AML-193 (cell line): ENCODE measurements at regions not wholly inside any gene's neighbourhood (a gene's known extent, or its start where the extent isn't known, plus 50 kb on each side); places are given as distances from the start of the nearest gene placed in this dataset.
A peak's percentile ranks its signal among the peaks of the same experiment; 100 is the strongest.

Source experiments
- DNase-seq, 2 experiments: peaks; one replicate each; lab custom pipeline; 2025; lab: John Stamatoyannopoulos, UW

DNA sequence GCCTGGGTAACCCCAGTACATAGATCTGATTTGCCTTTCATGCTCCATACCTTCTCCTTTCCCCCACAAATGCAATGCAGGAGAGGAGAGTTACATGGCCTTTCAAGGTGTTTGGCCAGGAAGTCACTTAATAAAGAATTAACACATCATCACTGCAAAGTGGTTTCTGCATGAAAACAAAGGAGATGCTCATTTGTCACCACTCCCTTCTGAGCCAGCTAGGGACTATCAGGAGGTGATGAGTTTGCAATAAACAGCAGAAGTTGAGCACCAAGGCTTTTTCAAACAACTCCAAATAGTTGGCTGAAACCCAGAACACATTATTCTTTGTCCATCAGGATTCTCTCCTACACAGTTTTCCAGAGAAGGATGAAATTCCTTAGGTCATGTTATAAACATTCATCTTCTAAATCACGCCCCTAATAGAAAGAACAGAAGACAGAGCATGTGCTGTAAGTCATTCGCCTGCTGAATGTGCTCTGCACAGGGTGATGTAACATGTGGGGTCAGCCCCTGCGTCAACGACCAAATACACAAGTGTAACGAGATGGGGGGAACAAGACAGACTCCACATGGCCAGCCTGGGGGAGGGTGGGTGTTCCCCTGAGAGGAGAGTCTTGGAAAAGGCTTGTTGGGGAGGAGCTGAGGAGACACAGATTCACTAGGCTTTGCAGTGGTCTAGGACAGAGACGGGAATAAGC, 87.3 kb upstream of the RMDN2 start:
- no peak for DNase-seq

DNA sequence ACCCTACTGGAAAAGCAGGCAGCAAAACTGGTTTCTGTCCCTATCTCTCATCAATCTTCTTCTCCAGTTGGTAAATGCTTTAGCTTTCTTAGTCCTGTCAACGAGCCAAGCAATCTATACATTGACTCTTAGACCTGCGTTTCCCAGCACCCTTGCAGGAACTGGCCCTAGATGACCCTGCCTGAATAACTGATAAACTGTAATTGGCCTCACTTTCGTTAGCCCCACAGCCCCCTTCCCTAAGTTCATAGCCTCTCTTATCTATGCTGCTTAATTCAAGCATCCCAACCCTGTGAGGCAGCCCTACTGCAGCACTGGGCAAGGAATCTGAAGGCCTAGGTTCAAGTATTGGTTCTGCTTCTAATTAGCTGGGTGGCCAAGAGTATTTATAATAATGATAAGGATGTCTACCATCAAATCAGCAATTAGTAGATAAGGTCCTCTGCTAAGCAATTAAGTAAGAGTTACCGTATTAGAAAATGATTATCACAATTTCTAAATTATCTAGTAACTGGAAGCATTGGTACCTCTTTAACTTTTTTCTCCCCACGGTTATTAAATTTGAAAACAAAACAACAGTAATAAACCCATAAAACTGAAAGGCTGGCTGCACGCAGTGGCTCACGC, 86.4 kb upstream of the RMDN2 start:
- no peak for DNase-seq

DNA sequence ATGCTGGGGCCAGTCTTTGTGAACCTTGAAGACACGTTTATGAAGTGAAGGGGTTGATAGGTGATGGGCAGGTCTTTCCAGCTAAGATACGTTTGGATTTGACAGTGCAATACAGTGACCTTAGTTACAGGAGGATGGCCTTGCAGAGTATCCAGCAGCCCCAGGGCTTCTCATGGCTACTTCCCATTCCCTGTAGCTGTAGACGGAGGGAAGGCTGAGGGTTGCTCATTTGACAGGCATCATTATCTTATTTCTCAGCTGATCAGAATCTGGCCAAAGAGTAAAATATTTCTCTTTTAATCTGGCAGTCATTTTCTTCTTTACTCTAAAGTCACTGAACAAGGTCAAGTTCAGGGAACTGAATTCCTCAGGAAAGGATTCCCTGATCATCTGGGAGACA, 85.1 kb upstream of the RMDN2 start:
- DNase-seq, result no peak

DNA sequence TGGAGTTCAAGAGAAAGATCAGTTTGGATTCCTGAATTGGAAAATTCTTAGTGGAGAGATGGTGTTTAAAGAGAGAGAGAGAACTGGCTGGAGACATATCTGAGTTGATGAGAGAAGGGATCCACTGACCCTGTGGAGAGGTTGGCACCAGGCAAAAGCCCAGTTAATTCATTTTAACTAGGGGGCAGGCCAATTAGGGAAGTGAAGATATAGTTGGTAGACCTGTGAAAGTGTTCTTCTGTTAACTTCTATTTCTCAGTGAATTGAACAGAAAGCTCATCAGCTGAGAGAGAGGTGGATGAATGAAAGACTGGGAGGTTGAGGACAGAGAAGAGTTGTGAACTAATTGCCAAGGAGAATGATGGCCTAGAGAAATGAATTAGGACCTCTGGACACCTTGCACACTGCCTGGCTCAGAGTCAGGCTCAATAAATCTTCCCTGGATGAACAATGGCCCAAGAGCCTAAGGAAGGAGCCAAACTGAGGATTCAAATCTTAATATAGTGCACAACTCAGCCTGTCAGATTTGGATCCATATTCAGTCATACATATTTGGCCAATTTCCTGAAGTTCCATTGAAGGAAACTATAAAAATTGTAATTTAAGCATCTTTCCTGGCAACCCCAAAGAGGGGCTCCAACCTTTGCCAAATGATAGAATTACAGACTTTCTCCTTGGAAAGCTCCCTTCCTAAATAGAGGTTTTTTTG, 82.2 kb upstream of the RMDN2 start:
- DNase-seq, result no peak

DNA sequence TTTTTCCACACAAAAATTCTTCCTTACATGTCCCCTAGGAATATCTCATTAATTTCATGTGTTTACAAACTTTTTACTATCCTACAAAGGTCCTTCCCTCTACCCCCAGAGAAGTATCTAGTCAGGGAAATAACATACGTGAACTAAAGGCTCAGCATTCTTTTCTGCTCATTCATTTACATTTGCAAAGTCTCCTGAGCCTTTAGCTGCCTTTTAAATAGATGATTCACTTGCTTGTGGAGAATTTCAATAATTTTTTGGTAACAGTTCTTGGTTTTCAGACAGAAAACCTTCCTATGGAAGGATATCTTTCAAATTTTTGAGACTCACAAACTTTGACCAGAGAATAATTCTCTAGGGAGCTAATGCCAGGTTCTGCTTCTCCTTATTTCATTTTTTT, 81.5 kb upstream of the RMDN2 start:
- DNase-seq, result no peak

DNA sequence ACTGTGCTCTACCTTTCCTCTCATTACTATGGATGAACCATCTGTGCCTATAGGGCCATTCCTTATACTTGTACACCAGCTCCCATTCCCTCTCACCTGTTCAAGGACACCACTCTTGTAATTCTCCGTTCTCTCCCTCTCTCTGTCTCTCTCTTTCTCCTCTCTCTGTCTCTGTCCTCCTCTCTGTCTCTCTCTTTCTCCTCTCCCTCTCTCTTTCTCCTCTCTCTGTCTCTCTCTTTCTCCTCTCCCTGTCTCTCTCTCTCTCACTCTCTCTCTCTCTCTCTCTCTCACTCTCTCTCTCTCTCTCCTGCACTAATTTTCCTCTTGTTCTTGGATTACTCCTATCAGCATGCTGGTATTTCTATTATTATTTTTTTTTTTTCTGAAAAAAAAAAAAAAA, 78.9 kb upstream of the RMDN2 start:
- no peak for DNase-seq

DNA sequence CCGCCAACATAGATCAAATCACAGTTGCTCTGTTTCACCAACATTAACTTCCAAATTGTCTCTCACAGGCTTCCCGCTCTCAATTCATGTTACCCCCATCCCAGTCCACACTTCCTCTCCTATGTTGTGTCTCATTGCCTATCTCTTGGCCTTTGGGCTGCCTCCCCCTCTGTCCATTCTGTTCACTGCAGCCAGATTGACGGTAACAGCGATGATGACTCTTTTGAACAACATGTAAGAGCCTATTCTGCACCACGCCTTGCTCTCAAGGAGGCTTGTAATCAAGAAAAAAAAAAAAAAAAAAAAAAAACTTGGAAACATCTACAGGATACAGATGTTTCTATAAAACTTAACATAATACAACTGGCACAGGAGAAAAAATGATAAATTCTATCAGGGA, 77.3 kb upstream of the RMDN2 start:
- no peak for DNase-seq

DNA sequence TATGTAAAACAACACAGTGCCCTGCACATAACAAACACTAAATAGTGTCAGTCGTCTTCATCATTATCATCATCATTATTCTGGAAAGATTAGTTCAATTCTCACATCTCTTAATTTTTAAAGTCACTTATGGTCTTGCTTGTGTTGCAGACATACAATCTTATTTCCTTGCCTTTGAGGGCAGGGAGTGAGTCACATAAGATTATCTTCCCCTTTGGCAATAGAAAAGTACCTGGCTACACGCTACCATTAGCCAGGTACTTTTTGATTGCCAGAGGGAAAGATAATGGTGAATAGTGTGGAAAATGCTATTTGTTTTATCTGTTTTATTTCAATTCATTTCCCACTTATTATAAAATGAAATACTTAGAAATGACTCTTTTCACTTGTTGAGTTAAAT, 76.6 kb upstream of the RMDN2 start:
- DNase-seq, result no peak

DNA sequence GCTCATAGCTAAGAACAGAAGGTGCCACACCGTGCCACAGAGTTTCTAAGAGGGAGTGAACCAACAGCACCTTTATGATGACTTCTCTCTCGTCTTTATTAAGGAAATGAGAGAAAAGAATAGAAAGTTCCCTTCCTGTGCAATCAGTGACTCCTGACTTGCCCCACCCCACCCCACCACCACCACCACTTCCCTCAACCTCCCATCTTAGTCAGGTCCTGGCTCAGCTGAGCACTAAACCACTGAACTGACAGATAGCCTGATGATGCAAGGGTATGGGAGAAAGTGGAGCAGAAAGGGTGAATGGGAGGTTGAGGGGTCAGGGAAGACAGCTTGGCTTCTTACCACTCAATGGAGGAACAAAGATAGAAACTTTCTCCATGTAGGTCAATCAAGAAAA, 75.2 kb upstream of the RMDN2 start:
- no peak for DNase-seq

DNA sequence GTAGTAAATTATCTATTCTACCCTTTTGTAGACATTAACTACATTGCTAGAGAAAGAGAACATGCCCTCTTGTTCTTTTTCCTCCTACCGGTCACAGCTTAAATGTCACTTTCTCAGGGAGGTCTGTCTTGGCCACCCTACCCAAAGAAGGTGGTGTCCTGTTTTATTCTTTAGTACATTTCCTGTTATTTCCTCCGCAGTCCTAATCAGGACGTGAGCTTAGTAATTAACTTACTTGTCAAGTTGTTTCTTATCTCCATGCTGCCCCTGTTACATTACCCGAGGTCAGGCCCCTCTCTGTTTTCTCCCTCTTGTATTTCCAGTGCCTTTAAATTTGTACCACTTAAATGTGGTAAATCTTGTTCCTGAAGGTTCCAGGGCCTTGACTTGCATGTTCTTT, 73.7 kb upstream of the RMDN2 start:
- DNase-seq, result no peak

DNA sequence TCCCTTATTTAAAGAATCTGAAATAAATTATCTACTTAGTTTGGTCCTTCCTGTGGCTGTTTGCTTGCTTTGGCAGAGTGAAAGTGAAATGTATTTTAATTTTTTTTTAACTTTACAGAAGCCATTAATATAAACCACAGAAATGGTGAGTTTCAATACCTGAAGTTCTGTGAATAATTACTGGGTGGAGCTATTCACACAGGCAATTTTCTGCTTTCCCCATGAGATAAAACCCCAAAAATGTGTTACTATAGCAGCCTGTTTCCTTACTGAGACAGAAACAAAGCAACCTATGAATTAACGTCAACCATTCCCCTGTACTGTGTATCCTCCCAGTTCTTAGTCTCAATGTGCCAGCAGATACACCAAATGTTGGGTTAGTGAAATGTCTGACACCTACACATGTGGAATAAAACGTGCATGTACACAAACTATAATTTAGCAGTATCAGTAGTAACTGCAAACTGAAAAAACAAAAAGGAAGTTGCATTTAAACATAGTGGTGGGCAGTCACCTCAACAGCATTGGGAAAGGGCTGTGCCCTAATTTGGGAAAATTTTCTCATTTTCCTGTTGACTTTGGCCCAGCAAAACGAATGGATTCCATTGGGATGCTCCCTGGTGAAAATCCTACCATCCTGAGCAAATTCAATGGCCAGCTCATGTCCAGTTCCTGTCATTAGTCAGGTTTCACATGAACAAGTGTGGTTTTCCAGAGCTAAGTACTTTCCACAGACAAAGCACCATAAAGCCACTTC, 73.1 kb upstream of the RMDN2 start:
- DNase-seq, result no peak

DNA sequence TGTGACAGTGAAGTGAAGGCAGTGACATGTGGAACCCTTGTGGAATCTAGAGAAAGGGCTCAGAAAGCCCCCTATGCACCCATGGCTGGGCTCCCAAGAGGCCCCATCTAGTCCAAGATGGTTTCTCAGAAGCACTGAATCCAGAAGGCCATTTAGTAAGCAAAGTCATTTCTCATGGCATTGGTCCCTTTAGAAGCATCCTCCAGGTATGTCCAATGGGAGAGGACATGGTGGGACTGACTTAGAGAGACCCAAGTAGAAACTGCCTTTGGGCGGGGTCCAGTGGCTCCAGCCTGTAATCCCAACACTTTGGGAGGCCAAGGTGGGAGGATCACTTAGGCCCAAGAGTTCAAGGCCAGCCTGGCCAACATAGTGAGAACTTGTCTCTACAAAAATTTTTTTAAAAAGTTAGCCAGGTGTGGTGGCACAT, 72.5 kb upstream of the RMDN2 start:
- DNase-seq, result no peak

DNA sequence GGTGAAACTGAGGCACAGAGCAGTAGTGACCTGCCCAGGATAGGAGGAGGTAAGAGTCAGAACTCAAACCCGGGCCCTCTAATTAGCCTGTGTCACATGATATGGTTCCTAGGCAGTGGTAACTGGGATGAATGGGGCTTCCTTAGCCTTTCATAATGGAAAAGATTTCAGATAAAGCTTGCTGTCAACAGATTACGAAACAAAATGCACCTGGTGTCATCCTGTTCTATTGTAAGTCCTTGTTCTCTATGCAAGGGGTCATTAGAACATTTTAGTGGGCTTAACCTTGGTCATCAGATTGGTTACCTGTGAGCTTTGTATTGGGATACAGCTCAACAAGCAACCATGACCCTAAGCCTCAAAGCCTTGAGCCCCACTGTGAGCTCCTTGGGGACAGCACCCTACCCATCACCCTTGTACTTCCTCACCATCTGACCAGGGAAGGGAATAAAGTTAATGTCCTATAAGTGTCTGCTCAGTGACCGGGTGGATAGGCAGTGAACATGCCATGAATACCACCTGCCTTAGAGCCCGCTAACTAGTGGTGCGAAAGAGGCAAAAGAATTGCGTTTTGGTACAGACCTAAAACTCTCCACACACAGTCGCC, 70.3 kb upstream of the RMDN2 start:
- no peak for DNase-seq

DNA sequence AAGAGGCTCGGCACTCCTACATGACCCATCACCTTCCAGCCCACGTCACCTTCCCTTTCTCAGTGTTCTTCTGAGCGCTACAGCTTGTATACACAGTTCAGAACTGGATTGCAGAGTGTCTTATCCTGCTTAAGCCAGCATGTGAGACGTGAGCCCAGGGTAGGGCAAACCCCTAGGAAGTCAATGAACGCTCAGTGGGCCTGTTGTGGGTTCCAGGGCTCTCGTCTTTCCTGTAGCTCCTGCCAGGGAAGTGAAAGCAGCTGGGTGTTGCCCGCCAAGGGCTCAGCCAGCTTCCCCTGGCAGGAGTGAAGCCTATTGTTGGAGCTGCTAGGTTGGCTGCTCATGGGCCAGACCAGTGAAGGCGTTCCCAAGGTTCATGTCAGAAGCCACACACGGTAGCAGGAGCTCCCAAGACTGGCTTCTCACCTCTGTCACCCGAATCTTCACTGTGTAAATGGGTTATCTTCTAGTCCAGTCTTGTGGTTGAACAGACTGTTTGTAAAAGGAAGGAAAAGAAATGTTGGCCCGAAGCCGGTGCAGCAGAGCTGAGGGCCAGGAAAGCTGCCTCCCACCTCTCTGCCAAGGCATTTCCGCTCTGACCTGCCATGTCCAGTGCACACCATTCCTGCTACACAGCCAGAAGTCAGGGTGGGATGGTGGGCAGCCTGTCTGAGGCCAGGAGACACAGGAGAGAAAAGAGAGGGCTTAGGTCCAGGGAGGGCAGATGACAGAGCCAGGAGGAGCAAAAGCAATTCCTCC, 69.6 kb upstream of the RMDN2 start:
- DNase-seq, result peak; percentile 47 to 68

DNA sequence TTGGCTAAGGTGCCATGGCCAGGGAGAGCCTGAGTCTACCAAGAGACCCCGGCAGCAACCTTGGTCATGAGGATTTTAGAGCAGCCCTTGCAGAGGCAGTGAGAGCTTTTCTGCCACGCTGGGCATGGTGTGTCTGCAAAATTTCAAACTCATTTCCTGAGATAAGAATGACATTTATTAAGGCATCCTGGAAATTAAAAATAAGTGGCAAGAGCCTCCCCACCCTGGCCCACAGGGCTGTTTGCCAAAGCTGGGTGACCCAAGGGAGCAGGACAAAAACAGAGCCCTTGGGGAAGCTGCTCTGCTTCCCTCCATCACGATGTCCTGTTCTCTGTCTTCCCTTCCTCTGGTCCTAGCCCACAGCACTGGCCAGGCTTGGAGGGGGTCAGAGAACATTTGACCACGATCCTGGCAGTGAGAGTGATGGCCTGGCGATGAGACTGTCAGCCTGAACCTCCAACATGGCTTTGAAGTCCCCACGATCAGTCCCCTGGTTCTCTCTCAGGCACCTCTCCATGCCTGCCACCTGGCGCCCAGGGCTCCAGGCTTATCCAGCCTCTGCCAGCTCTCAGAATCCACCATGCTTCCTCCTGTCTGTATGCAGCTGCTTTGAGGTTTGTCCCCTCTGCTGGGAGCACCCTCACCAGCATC, 68.9 kb upstream of the RMDN2 start:
- no peak for DNase-seq

DNA sequence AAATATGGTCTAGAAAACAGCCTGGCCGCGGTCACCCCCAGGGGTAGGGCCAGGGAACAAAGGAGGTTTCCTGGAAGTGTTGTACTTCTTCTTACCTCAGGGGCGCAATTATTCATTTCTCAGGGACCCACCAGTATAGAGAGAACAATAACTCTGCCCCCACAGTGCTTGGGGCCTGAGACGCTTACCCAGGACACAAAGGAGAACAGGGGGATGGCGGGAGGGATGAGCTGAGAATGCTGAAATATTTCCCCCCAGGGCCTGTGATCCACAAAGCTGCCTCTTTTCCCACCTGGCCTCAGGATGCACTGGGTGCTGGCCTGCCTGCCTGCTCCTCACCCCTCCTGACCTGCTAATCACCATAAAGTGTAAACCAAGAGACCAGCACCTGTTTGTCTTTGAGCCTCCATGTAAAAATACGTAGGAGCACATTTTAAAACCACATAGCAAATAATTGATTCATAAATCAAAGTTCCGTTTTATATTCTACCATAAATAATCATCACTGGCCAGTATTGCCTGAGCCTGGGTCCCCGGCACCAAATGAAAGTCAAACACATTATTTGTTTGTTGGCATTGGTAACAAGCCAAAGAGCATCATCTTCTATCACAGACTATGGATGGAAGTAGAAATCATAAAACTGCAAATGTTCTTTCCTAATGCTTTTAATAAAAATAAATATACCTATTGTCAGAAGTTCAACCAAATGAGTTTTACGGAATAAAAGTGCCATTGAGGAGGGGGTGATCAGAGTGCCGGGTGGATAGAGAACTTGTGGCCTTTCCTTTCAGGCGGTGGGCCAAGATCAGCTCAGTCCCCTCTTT, 67.3 kb upstream of the RMDN2 start:
- no peak for DNase-seq

DNA sequence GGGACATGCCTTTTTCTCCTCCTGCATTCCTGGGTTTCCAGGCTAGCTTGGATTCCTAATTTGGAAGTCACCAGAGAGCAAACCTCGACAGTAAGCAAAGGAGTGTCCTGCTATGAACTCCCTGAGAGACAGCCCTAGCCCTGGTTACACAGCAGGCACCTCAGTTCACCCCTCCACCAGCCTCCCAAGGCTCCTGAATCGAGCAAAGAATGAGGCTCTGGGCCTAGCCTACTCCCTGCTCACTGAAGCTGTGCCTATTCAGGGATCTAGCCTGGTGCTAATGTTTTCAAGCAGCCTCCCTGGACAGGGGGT, 66.7 kb upstream of the RMDN2 start:
- no peak for DNase-seq

DNA sequence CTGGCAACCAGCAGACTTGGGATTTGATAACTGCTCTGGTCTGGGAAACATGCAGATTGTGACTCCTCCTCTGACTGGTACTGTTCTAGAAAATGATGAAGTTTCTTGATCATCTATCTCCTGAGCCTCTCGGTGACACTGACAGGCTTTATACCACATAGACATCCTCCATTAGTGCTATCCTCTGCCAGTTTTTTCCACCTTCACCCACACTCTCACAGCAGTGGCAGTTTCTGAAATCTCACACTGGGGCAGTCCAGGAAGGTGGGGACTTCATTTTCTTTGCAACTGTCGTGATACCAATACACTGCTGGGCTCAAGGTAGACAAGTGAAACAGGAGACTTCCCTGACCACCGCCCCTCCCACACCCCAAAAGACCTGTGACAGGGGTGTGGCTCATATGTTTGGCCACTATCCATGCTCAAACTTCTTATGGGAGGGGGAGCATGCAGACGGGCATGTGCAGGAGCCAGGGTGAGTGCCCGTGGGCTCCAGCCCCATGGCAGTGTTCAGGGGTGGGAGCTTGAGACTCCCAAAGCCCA, 66.3 kb upstream of the RMDN2 start:
- DNase-seq, result no peak

DNA sequence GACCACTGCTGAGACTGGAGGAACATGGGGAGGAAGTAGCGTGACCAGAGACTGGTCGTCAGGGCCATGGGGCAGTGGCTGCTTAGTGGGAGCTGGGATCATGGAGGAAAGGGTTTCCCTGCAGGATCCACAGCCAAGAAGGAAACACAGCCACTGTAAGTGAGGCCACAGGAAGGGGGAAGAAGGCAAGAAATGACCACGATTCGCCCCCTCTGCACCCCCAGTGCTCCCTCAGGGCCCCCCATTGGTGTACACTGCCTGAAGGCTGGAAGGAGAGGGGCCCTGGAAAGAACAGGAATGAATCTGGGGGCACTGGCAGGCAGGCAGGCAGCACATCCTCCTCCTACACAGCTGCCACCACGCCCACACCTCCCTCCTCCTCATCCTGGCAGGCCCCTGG, 62.5 kb upstream of the RMDN2 start:
- no peak for DNase-seq

DNA sequence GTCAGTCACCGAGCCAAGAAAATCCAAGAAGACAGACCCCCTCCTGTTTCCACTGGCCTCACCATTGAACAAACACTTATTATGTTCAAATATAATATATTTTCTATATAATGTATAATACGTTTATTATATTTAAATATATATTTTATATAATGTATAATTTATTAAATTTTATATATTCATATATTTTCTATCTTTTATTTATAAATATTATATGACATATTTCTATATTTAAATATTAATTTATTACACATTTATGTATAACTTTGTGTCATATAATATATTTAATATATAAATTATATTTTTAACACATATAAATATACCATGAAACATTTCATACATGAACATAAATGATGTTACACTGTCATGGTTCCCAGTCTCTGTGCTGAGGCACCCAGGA, 60.9 kb upstream of the RMDN2 start:
- DNase-seq, result no peak
